ENCODE measurements at regions not wholly inside any gene's neighbourhood (a gene's known extent, or its start where the extent isn't known, plus 50 kb on each side); places are given as distances from the start of the nearest gene placed in this dataset.

DNA sequence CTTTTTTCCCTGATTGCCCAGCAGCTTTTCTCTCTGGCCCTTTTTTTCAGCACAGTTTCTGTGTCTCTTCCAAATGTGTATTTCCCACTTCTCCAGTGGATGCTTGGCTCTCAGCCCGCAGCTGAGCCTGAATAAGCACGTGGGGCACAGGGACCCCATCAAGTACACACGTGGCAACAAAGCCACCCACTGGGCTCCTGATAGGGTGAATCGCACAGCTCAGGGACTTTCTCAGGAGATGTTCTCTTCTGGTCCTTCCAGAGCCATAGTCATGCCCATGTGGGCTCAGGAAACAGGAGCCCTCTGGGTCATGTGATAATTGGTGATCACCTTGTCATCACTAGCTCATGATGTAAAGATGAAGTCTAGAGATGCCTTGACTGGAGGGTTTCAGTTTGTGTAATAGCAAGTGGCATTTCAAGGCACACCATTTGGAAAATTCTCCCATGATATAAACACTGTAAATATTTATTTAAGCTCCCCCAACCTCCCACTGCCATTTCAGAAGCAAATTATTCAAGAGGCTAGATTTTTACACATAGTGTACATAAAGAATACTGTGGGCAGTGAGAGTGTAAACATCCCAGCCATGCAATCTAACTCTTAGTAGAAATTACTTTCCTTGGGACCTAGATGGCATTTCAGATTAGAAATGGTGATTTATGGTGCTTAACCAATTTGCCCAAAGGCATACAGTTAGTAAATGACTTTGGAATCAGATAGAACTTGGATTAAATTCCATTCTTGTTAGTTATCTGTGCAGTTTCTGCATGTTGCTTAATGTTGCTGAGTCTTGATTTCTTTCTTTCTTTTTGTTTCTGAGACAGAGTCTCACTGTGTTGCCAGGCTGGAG is 597.5 kb downstream of the SLC4A3 start:
- DNase-seq (ENCODE audit: low read depth), result no peak

- no peak for DNase-seq (ENCODE audit: low read depth)
These were observed 598.6 kb downstream of the SLC4A3 start for GRCh38 chr2:220226076-220226475.

DNA sequence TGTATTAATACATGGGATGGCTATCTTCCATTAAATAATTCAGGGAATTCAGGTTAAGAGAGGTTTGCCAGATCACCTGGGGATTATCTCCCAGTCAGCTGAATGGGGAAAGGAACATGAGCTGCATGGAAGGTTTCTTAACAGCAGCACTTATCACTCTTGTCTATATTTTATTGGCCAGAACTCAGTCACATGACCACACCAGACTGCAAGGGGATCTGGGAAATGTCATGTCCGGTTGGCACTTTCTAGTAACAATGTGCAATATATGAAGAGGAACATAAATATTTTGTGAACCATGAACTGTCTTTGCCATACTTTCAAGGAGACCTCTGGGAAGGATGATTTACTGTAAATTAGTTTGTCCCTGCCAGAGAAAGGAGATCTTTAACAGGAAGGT is 599.1 kb downstream of the SLC4A3 start:
- DNase-seq (ENCODE audit: low read depth), result no peak

GRCh38 chr2:220227266-220227920 is 600.0 kb downstream of the SLC4A3 start:
- DNase-seq (ENCODE audit: low read depth), result no peak

DNA sequence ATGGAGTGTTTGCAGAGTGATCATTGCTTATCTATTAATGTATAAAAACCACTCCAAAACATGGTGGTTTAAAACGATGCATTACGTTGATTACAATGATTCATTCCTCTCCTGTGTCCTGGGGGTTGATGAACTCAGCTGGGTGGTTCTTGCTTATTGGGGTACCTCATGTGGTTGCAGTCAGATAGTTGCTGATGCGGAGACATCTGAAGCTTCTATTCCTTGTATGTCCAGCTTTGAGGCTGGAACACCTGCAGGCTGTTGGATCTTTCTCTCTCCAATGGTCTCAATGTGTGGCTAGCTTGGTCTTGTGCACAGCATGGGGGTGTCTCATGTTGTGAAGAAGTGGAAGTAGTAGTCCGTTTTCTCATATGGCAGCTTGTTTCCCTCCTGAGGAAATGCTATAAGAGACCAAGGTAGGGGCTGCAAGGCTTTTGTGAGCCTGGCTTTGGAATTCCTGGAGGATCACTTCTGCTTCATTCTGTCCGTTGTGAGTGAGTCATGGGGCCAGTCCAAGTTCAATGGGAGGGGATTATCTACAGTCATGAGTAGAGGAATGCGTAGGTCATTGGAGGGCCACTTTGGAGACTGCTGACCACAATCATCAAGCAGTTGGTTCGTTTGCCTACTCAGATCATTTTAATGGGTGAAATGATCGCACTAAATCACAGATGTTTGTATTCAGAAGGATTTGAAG is 601.0 kb downstream of the SLC4A3 start:
- no peak for DNase-seq (ENCODE audit: low read depth)

DNA sequence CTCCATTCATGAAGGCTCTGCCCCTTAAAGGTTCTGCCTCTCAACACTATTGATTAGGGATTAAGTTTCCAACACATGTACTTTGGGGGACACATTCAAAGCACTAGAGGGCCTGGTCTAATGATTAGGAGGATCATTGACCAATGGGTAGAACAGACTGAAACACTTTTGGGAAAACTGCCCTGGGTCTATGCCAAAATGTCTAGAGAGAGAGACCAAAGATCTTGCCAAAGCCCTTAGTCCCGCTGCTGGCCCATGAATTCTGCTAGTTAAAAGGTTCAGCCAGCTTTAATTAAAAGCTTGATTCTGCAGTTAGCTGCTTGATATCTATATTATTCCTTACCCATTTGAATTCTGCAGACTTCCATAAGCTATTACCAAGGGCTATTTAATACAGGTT is 613.2 kb downstream of the SLC4A3 start:
- DNase-seq (ENCODE audit: low read depth), result no peak

GRCh38 chr2:220241423-220241822 is 614.0 kb downstream of the SLC4A3 start:
- no peak for DNase-seq (ENCODE audit: low read depth)

DNA sequence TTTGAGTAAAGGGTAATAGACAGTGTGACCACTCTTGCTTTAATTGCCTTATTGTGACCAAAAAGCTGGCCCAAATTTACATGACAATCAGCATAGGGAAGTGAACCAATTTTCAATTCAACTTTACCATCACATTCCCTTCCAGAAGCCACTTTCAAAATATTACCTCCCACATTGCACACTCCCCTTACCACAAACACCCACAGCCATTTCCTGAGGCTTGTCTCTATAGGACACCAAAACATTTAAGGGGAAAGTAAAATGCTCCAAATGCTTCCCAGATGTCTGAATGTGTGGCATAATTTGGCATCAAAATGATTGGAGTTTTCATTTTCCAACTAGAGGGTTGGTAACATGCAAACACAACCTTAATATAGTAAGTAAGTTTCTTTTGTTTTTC is 616.1 kb downstream of the SLC4A3 start:
- DNase-seq (ENCODE audit: low read depth), result no peak

- no peak for DNase-seq (ENCODE audit: low read depth)
These were observed 619.0 kb downstream of the SLC4A3 start for GRCh38 chr2:220246386-220246785.

GRCh38 chr2:220247588-220248350 is 620.3 kb downstream of the SLC4A3 start:
- no peak for DNase-seq (ENCODE audit: low read depth)

GRCh38 chr2:220259662-220260061 is 632.2 kb downstream of the SLC4A3 start:
- no peak for DNase-seq (ENCODE audit: low read depth)

DNA sequence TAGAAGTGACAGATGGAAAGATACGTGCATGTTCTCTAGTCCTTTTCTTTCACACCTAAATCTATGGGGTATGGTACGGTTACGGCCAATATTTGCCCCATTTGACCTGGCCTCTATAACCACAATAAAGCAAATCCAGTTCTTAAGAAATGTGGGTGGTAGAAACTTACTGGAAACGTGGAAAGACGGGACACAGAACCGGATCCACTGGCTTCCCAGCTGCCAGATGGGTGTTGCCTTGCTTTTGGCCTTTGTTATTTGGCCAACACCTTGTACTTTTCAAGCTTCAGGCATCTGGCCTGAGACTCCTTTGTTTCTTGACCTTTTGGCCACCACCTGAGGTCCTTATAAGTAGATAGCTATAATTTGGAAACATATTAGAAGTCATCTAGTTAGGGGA is 635.9 kb downstream of the SLC4A3 start:
- no peak for DNase-seq (ENCODE audit: low read depth)

GRCh38 chr2:220269367-220269766 is 641.9 kb downstream of the SLC4A3 start:
- no peak for DNase-seq (ENCODE audit: low read depth)

GRCh38 chr2:220270481-220271070 is 643.1 kb downstream of the SLC4A3 start:
- DNase-seq (ENCODE audit: low read depth), result no peak

DNA sequence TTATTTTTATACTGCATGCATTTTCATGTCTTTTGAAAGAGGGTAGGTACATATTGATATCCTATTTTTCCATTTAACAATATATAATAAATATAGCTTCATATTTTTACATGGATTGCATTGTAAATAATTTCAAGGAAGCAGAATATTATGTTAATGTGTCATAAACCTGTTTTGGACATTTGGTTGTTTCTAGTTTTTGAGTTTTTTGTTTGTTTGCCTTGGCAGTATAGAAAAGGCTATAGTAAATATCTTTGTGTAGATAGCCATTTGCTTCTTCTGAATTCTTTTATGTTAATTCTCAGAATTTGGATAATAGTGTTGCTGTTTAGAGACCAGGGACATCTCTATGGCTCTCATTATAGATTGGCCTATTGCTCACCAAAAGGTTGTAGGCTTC is 645.2 kb downstream of the SLC4A3 start:
- DNase-seq (ENCODE audit: low read depth), result no peak

- no peak for DNase-seq (ENCODE audit: low read depth)
These were observed 645.7 kb downstream of the SLC4A3 start for GRCh38 chr2:220273082-220273481.

GRCh38 chr2:220275454-220275853 is 648.0 kb downstream of the SLC4A3 start:
- no peak for DNase-seq (ENCODE audit: low read depth)

GRCh38 chr2:220276741-220277444 is 649.5 kb downstream of the SLC4A3 start:
- DNase-seq (ENCODE audit: low read depth), result no peak

DNA sequence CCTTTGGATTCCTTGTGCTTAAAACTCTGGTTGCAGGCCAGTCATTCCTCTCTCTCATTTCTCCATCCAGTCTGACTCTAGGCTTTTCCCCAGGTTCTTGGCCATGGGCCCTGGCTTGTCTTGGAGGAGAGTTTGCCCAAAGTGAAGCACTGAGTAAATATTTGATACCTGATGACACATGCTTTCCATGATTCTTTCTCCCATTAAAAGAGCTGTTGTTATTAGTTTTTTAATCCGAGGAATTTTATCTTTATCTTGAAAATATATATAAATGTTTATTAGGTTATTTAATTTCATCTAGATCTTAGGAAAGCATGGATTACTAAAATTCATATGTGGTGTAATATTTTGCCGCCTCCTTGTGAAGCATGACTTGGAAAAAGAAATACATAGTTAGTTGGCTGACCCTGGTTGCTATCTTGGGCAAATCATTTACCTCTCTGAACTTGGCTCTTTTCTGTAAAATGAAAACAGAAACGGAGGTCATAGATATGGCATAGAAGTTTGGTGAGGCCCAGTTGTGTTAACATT is 650.1 kb downstream of the SLC4A3 start:
- no peak for DNase-seq (ENCODE audit: low read depth)

GRCh38 chr2:220278022-220278421 is 650.6 kb downstream of the SLC4A3 start:
- DNase-seq (ENCODE audit: low read depth), result no peak

GRCh38 chr2:220279372-220279771 is 651.9 kb downstream of the SLC4A3 start:
- no peak for DNase-seq (ENCODE audit: low read depth)
